Upper lobe of left lung (tissue), 4 donors: ENCODE measurements at regions not wholly inside any gene's neighbourhood (a gene's known extent, or its start where the extent isn't known, plus 50 kb on each side); places are given as distances from the start of the nearest gene placed in this dataset.

Experiments used
- CTCF ChIP-seq, 6 experiments: fragments of 450-650 bp in 4 of 6; fragments of 200-600 bp in 2 of 6; sonication (generic) in 2 of 6; IDR thresholded peaks; one replicate each; pipeline ENCODE4 v1.5.1; 2016 to 2019; ENCODE audit warnings: antibody characterized with exemption in 6 of 6
- POLR2A ChIP-seq, 4 donors: fragments of 450-650 bp; IDR thresholded peaks; one replicate each; pipeline ENCODE4 v1.5.1; 2016 to 2017; ENCODE audit warnings: antibody characterized with exemption in 4 of 4, mild to moderate bottlenecking in 2 of 4
- POLR2AphosphoS5 ChIP-seq, 2 donors: sonication (generic); formaldehyde crosslinking; IDR thresholded peaks; one replicate each; pipeline ENCODE4 v1.5.1; 2017; ENCODE audit warnings: antibody characterized with exemption in 2 of 2

GRCh38 chr6:56311533-56312448 is 64.4 kb upstream of the COL21A1 start:
- TF ChIP-seq CTCF (IDR thresholded peaks at IDR 0.05), result no peak
- TF ChIP-seq POLR2AphosphoS5 (IDR thresholded peaks at IDR 0.05), result no peak
- no peak for TF ChIP-seq POLR2A (IDR thresholded peaks at IDR 0.05)
